ENCODE measurements at regions not wholly inside any gene's neighbourhood (a gene's known extent, or its start where the extent isn't known, plus 50 kb on each side); places are given as distances from the start of the nearest gene placed in this dataset.

GRCh38 chr17:71921796-71922195, 199.0 kb upstream of the SOX9 start:
- Histone ChIP-seq H3K9ac (ENCODE audit: low read length) (no peak overlapping the region), H3K9me3 (ENCODE audit: low read length) (no peaks in the 10 kb centered on the region), H3F3A (ENCODE audit: insufficient read depth, low read length) (no peaks in the 10 kb centered on the region), H3K27me3 (ENCODE audit: insufficient read depth, low read length) (no peaks in the 10 kb centered on the region), H3K27ac (ENCODE audit: low read depth, low read length, poor library complexity, severe bottlenecking) (no peak overlapping the region), H2AFZ (ENCODE audit: low read length) (no peak overlapping the region), H3K4me3 (ENCODE audit: low read depth, low read length, poor library complexity, severe bottlenecking) (no peak overlapping the region), H3K9me2 (ENCODE audit: low read depth, low read length) (no peaks in the 10 kb centered on the region), H3K36me3 (ENCODE audit: insufficient read depth, low read length) (no peaks in the 10 kb centered on the region), H3K79me2 (ENCODE audit: insufficient read depth, low read length) (no peaks in the 10 kb centered on the region), H3K4me2 (ENCODE audit: low read length) (no peak overlapping the region), H4K20me1 (ENCODE audit: insufficient read depth, low read length) (no peaks in the 10 kb centered on the region), H3K4me1 (ENCODE audit: insufficient read depth, low read length, severe bottlenecking) (no peaks in the 10 kb centered on the region)
- TF ChIP-seq, protein P1, sequence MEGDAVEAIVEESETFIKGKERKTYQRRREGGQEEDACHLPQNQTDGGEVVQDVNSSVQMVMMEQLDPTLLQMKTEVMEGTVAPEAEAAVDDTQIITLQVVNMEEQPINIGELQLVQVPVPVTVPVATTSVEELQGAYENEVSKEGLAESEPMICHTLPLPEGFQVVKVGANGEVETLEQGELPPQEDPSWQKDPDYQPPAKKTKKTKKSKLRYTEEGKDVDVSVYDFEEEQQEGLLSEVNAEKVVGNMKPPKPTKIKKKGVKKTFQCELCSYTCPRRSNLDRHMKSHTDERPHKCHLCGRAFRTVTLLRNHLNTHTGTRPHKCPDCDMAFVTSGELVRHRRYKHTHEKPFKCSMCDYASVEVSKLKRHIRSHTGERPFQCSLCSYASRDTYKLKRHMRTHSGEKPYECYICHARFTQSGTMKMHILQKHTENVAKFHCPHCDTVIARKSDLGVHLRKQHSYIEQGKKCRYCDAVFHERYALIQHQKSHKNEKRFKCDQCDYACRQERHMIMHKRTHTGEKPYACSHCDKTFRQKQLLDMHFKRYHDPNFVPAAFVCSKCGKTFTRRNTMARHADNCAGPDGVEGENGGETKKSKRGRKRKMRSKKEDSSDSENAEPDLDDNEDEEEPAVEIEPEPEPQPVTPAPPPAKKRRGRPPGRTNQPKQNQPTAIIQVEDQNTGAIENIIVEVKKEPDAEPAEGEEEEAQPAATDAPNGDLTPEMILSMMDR (IDR thresholded peaks at IDR 0.05; ENCODE audit: low read length): no peak

DNA sequence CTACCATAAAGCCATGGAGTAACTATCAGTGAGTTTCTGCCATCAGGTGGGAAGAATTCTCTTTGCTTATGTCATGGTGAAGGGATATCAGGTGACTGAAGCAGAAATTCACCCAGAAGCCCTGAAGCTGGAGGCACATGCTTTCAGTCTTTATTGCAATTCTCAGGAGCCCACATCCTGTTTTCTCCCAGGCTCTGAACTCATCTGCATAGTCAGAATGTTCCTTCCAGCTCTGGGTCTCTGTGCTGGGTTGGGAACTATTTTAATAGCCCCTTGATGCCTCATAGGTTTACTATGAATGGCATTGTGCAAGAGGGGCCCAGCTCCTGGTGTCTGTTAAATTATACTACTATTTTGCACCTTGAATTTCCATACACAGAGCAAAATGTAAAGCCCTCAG, 198.4 kb upstream of the SOX9 start:
- Histone ChIP-seq H3K9me2 (ENCODE audit: low read depth, low read length) (no peaks in the 10 kb centered on the region), H3K27me3 (ENCODE audit: insufficient read depth, low read length) (no peaks in the 10 kb centered on the region), H3K4me1 (ENCODE audit: insufficient read depth, low read length, severe bottlenecking) (no peaks in the 10 kb centered on the region), H3K4me3 (ENCODE audit: low read depth, low read length, poor library complexity, severe bottlenecking) (no peak overlapping the region), H3K9ac (ENCODE audit: low read length) (no peak overlapping the region), H3K79me2 (ENCODE audit: insufficient read depth, low read length) (no peaks in the 10 kb centered on the region), H3K9me3 (ENCODE audit: low read length) (no peaks in the 10 kb centered on the region), H3K36me3 (ENCODE audit: insufficient read depth, low read length) (no peaks in the 10 kb centered on the region), H3K4me2 (ENCODE audit: low read length) (no peak overlapping the region), H4K20me1 (ENCODE audit: insufficient read depth, low read length) (no peaks in the 10 kb centered on the region), H3F3A (ENCODE audit: insufficient read depth, low read length) (no peaks in the 10 kb centered on the region), H2AFZ (ENCODE audit: low read length) (no peak overlapping the region), H3K27ac (ENCODE audit: low read depth, low read length, poor library complexity, severe bottlenecking) (no peak overlapping the region)
- TF ChIP-seq, protein P1 (IDR thresholded peaks at IDR 0.05; ENCODE audit: low read length): no peak
- TF ChIP-seq EZH2 (IDR thresholded peaks at IDR 0.05; ENCODE audit: borderline replicate concordance, low read length): no peak

DNA sequence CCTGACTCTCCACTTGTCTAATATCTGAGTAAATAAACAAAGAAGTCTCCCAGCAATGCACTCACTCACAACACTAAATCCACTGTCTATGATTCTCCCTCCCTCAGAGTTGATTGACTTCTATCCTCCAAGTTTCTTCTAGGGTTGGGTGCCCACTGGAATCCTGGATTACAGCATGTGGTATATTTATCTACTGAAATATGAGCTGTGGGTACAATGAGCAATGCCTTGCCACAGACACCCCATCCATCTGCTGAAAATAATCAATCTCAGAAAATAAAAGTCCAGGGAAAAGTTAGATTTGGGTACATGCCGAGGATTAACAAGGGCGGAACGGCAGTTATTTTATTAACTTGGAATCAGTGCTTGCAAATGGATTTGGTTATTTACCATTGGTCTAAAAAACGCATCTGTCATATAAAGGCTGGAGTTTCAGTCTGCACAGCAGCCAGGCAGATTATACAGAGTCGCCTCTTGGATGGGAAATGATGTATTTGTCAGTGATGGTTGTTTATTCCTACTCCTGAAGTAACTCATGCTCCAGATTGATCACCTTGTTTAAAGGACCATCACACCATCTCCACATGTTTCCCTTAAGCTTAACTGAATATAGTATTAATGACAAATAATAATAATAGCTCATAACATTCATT, 193.9 kb upstream of the SOX9 start:
- Histone ChIP-seq H3K4me1 (ENCODE audit: insufficient read depth, low read length, severe bottlenecking) (no peaks in the 10 kb centered on the region), H3K4me3 (ENCODE audit: low read depth, low read length, poor library complexity, severe bottlenecking) (no peak overlapping the region), H2AFZ (ENCODE audit: low read length) (no peak overlapping the region), H4K20me1 (ENCODE audit: insufficient read depth, low read length) (no peaks in the 10 kb centered on the region), H3K27ac (ENCODE audit: low read depth, low read length, poor library complexity, severe bottlenecking) (no peak overlapping the region), H3K9me3 (ENCODE audit: low read length) (no peaks in the 10 kb centered on the region), H3K79me2 (ENCODE audit: insufficient read depth, low read length) (no peaks in the 10 kb centered on the region), H3K9ac (ENCODE audit: low read length) (no peak overlapping the region), H3K4me2 (ENCODE audit: low read length) (no peak overlapping the region), H3F3A (ENCODE audit: insufficient read depth, low read length) (no peaks in the 10 kb centered on the region), H3K9me2 (ENCODE audit: low read depth, low read length) (no peaks in the 10 kb centered on the region), H3K27me3 (ENCODE audit: insufficient read depth, low read length) (no peaks in the 10 kb centered on the region), H3K36me3 (ENCODE audit: insufficient read depth, low read length) (no peaks in the 10 kb centered on the region)
- TF ChIP-seq EZH2 (IDR thresholded peaks at IDR 0.05; ENCODE audit: borderline replicate concordance, low read length): no peak
- TF ChIP-seq, protein P1 (IDR thresholded peaks at IDR 0.05; ENCODE audit: low read length): no peak

Data from OCI-LY1 (cell line).